ENCODE measurements at regions not wholly inside any gene's neighbourhood (a gene's known extent, or its start where the extent isn't known, plus 50 kb on each side); places are given as distances from the start of the nearest gene placed in this dataset.

DNA sequence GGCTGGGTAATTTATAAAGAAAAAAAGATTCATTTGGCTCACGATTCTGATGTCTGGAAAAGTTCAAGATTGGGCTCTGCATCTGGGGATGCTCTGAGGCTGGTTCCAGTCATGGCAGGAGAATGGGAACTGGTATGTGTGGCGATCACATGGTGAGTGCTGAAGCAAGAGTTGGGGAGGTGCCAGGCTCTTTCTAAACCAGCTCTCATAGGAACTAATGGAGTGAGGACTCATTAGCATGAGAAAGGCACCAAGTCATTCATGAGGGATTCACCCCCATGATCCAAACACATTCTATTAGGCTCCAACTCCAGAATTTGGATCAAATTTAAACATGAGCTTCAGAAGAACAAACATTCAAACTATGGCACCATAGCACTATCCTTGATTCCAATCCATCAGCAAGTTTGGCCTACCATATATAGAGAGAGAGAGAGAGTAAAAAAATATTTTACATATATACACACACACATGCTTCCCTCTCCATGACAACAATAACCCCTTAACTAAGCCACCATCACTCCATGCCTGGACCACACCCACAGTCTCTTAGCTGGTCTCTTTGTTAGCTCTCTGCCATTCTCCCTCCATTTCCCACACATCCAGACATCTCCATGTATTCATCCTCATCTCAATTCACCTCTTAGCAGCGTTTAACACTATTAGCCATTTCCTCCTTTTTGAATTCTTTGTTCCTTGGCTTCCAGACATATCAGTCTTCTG is 57.9 kb downstream of the NPY start:
- peaks cover 16% of the 10 kb centered on the region for H3K27me3 ChIP-seq (replicated peaks; ENCODE audit: control insufficient read depth, insufficient read depth, low read length)
- peaks cover 3% of the 10 kb centered on the region for H3K9me3 ChIP-seq (ENCODE audit: control insufficient read depth, low read length)
- H3K4me3 ChIP-seq (ENCODE audit: low read length) = no peak overlapping the region
- no peak for DNase-seq (ENCODE audit: low read depth)
- no peak overlapping the region for H3K9ac ChIP-seq (ENCODE audit: low read length)
- H3K4me1 ChIP-seq (ENCODE audit: control insufficient read depth, insufficient read depth, low read length) = no peaks in the 10 kb centered on the region
- H3K36me3 ChIP-seq (ENCODE audit: control insufficient read depth, insufficient read depth, low read length, severe bottlenecking) = no peaks in the 10 kb centered on the region

DNA sequence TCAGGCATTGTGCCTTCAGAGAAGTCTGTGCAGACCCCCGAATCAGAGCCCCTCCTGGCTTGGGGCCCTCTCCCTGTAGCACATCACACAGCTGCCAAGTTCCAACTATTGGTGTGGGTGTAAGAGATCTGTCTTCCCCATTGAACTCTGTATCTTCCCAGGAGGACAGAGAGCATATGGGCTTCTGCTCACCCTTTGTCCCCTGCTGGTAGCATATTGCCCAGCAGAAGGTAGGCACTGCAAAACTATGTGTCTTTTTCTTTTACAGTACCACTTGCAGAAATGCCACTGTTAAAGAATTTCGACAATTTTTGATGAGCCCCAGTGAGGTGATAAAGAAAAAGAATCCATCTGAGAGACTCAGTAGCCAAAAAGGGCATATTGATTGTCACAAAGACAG is 59.6 kb downstream of the NPY start:
- no peak for DNase-seq (ENCODE audit: low read depth)
- peaks cover 2% of the 10 kb centered on the region for H3K9me3 ChIP-seq (ENCODE audit: control insufficient read depth, low read length)
- no peaks in the 10 kb centered on the region for H3K36me3 ChIP-seq (ENCODE audit: control insufficient read depth, insufficient read depth, low read length, severe bottlenecking)
- no peak overlapping the region for H3K4me3 ChIP-seq (ENCODE audit: low read length)
- H3K4me1 ChIP-seq (ENCODE audit: control insufficient read depth, insufficient read depth, low read length) = no peaks in the 10 kb centered on the region
- H3K9ac ChIP-seq (ENCODE audit: low read length) = no peak overlapping the region
- H3K27me3 ChIP-seq (replicated peaks; ENCODE audit: control insufficient read depth, insufficient read depth, low read length) = peaks cover 7% of the 10 kb centered on the region

GRCh38 chr7:24346129-24346528 is 62.1 kb downstream of the NPY start:
- H3K27me3 ChIP-seq (replicated peaks; ENCODE audit: control insufficient read depth, insufficient read depth, low read length) = peaks cover 4% of the 10 kb centered on the region
- no peaks in the 10 kb centered on the region for H3K4me1 ChIP-seq (ENCODE audit: control insufficient read depth, insufficient read depth, low read length)
- H3K36me3 ChIP-seq (ENCODE audit: control insufficient read depth, insufficient read depth, low read length, severe bottlenecking) = no peaks in the 10 kb centered on the region
- H3K9me3 ChIP-seq (ENCODE audit: control insufficient read depth, low read length) = no peaks in the 10 kb centered on the region
- no peak overlapping the region for H3K9ac ChIP-seq (ENCODE audit: low read length)
- no peak overlapping the region for H3K4me3 ChIP-seq (ENCODE audit: low read length)
- no peak for DNase-seq (ENCODE audit: low read depth)

DNA sequence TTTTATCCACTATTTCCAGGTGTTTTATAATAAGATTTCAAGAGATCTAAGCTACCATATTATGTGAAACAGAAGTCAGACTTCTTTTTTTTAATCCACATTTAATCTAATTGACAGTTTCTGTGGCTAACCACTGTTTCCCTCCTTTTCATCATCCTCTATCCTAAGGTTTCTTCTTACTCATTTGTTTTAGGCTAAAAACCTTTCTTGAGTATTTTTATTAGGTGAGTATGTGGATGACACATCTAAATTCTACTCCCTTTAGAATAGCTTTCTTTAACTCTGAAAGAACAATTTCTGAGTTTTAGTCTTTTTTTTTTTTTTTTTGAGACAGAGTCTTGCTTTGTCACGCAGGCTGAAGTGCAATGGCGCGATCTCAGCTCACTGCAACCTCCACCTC is 62.7 kb downstream of the NPY start:
- Histone ChIP-seq H3K27me3 (replicated peaks; ENCODE audit: control insufficient read depth, insufficient read depth, low read length) (peaks cover 4% of the 10 kb centered on the region), H3K4me3 (ENCODE audit: low read length) (no peak overlapping the region), H3K36me3 (ENCODE audit: control insufficient read depth, insufficient read depth, low read length, severe bottlenecking) (no peaks in the 10 kb centered on the region), H3K4me1 (ENCODE audit: control insufficient read depth, insufficient read depth, low read length) (no peaks in the 10 kb centered on the region), H3K9ac (ENCODE audit: low read length) (no peak overlapping the region), H3K9me3 (ENCODE audit: control insufficient read depth, low read length) (no peaks in the 10 kb centered on the region)
- no peak for DNase-seq (ENCODE audit: low read depth)

- Histone ChIP-seq H3K27me3 (replicated peaks; ENCODE audit: control insufficient read depth, insufficient read depth, low read length) (peaks cover 4% of the 10 kb centered on the region), H3K9me3 (ENCODE audit: control insufficient read depth, low read length) (no peaks in the 10 kb centered on the region), H3K9ac (ENCODE audit: low read length) (no peak overlapping the region), H3K4me1 (ENCODE audit: control insufficient read depth, insufficient read depth, low read length) (no peaks in the 10 kb centered on the region), H3K4me3 (ENCODE audit: low read length) (no peak overlapping the region), H3K36me3 (ENCODE audit: control insufficient read depth, insufficient read depth, low read length, severe bottlenecking) (no peaks in the 10 kb centered on the region)
- DNase-seq (ENCODE audit: low read depth) = no peak
Observed at GRCh38 chr7:24349339-24349738, 65.3 kb downstream of the NPY start.

DNA sequence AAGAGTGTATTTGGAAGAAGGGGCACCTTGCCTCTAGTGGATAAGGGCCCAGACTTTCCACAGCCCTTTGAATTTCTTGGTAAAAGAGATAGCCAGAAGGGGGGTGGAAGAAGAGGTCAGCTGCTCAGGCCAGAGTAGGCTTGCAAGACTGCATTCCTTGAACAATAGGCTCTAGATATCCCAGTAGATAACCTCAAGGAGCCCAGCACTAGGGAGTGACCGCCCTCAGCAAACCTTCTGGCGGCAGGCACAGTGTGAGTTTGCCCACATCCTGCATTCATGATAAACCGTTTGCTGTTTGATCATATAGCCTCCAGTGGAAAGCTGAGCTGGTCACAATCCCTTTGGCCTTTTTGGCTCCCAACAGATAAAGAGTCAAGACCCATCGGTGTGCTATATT is 70.5 kb downstream of the NPY start:
- Histone ChIP-seq H3K9ac (ENCODE audit: low read length) (no peak overlapping the region), H3K9me3 (ENCODE audit: control insufficient read depth, low read length) (no peaks in the 10 kb centered on the region), H3K27me3 (replicated peaks; ENCODE audit: control insufficient read depth, insufficient read depth, low read length) (no peaks in the 10 kb centered on the region), H3K36me3 (ENCODE audit: control insufficient read depth, insufficient read depth, low read length, severe bottlenecking) (no peaks in the 10 kb centered on the region), H3K4me1 (ENCODE audit: control insufficient read depth, insufficient read depth, low read length) (no peaks in the 10 kb centered on the region), H3K4me3 (ENCODE audit: low read length) (no peak overlapping the region)
- no peak for DNase-seq (ENCODE audit: low read depth)

- Histone ChIP-seq H3K4me1 (ENCODE audit: control insufficient read depth, insufficient read depth, low read length) (no peaks in the 10 kb centered on the region), H3K36me3 (ENCODE audit: control insufficient read depth, insufficient read depth, low read length, severe bottlenecking) (no peaks in the 10 kb centered on the region), H3K9ac (ENCODE audit: low read length) (no peak overlapping the region), H3K9me3 (ENCODE audit: control insufficient read depth, low read length) (no peaks in the 10 kb centered on the region), H3K27me3 (replicated peaks; ENCODE audit: control insufficient read depth, insufficient read depth, low read length) (peaks cover 3% of the 10 kb centered on the region), H3K4me3 (ENCODE audit: low read length) (no peak overlapping the region)
- DNase-seq (ENCODE audit: low read depth) = no peak
Observed at GRCh38 chr7:24356718-24357386, 72.9 kb downstream of the NPY start.

DNA sequence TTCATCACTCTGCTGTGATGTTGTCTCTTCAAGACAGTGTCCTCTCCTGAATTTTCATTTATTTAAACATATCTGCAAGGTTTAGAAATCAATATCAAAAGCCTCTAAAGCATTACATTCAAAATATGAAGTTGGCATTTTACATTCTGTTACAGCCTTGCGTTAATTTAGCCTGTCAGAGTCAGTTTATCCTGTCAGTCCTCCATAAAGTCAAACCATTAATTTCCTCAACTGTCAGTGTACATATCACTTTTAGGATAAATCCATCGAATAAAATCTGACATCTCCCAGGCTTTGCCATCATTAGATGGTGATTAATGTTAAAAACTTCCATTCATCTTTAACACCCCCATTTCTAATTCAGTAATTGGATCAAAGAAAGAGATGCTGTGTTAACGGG is 77.0 kb downstream of the NPY start:
- H3K27me3 ChIP-seq (replicated peaks; ENCODE audit: control insufficient read depth, insufficient read depth, low read length) = peaks cover 6% of the 10 kb centered on the region
- DNase-seq (ENCODE audit: low read depth) = no peak
- no peaks in the 10 kb centered on the region for H3K4me1 ChIP-seq (ENCODE audit: control insufficient read depth, insufficient read depth, low read length)
- H3K4me3 ChIP-seq (ENCODE audit: low read length) = no peak overlapping the region
- H3K9me3 ChIP-seq (ENCODE audit: control insufficient read depth, low read length) = peaks cover 5% of the 10 kb centered on the region
- H3K9ac ChIP-seq (ENCODE audit: low read length) = no peak overlapping the region
- no peaks in the 10 kb centered on the region for H3K36me3 ChIP-seq (ENCODE audit: control insufficient read depth, insufficient read depth, low read length, severe bottlenecking)

DNA sequence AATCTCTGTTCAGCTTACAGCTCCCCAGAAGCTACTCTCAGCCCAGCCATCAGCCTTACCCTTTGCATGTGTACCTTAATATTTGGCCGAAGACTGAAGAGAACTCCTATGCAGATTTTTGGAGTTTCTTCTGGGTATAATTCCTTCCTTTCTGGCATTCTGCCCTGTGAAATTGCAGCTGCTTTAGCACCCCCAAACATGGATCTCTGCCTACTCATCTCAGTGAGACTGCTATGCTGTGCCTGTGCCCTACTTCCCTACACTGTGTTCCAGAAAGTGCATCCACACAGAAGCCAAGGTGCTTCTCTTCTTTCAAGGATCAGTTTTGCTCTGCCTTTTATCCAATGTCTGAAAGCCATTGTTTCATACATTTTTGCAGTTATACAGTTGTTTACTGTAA is 81.6 kb downstream of the NPY start:
- no peaks in the 10 kb centered on the region for H3K36me3 ChIP-seq (ENCODE audit: control insufficient read depth, insufficient read depth, low read length, severe bottlenecking)
- H3K9me3 ChIP-seq (ENCODE audit: control insufficient read depth, low read length) = peaks cover 5% of the 10 kb centered on the region
- H3K9ac ChIP-seq (ENCODE audit: low read length) = no peak overlapping the region
- H3K4me3 ChIP-seq (ENCODE audit: low read length) = no peak overlapping the region
- no peak for DNase-seq (ENCODE audit: low read depth)
- H3K27me3 ChIP-seq (replicated peaks; ENCODE audit: control insufficient read depth, insufficient read depth, low read length) = peaks cover 6% of the 10 kb centered on the region
- H3K4me1 ChIP-seq (ENCODE audit: control insufficient read depth, insufficient read depth, low read length) = peaks cover 13% of the 10 kb centered on the region

DNA sequence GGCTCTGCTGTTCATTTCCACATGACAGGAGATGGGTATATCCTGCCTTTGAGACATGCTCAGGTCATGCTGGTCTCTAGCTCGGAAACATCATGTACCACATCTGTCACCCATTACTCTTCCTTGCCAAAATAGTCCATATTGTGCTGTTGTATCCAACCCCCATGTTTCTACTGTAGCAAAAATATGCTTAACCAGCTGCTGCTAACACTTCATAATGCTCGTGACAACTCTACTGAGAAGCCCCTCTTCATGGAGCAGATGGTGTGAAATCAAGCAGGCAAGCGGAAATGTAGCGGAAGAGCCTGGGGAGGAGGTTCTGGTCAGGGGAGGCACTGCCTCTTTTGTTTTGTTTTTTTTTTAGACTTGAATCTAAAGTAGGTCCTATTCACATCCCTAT is 82.9 kb downstream of the NPY start:
- DNase-seq (ENCODE audit: low read depth) = no peak
- H3K9me3 ChIP-seq (ENCODE audit: control insufficient read depth, low read length) = peaks cover 5% of the 10 kb centered on the region
- H3K9ac ChIP-seq (ENCODE audit: low read length) = no peak overlapping the region
- peaks cover 21% of the 10 kb centered on the region for H3K4me1 ChIP-seq (ENCODE audit: control insufficient read depth, insufficient read depth, low read length)
- H3K4me3 ChIP-seq (ENCODE audit: low read length) = no peak overlapping the region
- peaks cover 3% of the 10 kb centered on the region for H3K27me3 ChIP-seq (replicated peaks; ENCODE audit: control insufficient read depth, insufficient read depth, low read length)
- H3K36me3 ChIP-seq (ENCODE audit: control insufficient read depth, insufficient read depth, low read length, severe bottlenecking) = no peaks in the 10 kb centered on the region

DNA sequence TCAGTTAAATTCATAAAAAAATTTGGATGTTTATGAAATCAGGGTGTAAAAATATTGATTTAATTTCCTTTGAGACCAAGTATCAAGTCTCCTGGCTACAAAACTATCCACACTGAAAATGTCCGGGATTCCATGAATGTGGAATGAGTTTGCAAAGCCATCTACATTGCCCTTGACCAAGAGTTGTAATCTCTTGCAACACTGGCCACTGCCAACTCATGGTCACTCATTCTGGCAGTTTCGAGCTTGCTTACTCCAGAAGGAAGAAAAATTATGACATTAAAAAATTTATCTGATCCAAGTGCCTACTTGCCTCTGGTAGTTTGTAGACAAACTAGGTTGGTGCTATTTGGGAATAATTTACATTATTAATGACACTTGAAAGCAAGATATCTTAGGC is 84.2 kb downstream of the NPY start:
- H3K9me3 ChIP-seq (ENCODE audit: control insufficient read depth, low read length) = peaks cover 1% of the 10 kb centered on the region
- peaks cover 21% of the 10 kb centered on the region for H3K4me1 ChIP-seq (ENCODE audit: control insufficient read depth, insufficient read depth, low read length)
- DNase-seq (ENCODE audit: low read depth) = no peak
- no peak overlapping the region for H3K9ac ChIP-seq (ENCODE audit: low read length)
- H3K4me3 ChIP-seq (ENCODE audit: low read length) = no peak overlapping the region
- H3K27me3 ChIP-seq (replicated peaks; ENCODE audit: control insufficient read depth, insufficient read depth, low read length) = peaks cover 8% of the 10 kb centered on the region
- H3K36me3 ChIP-seq (ENCODE audit: control insufficient read depth, insufficient read depth, low read length, severe bottlenecking) = no peaks in the 10 kb centered on the region

GRCh38 chr7:24370541-24370940 is 86.6 kb downstream of the NPY start:
- no peak overlapping the region for H3K4me3 ChIP-seq (ENCODE audit: low read length)
- DNase-seq (ENCODE audit: low read depth) = no peak
- H3K9ac ChIP-seq (ENCODE audit: low read length) = no peak overlapping the region

More at GRCh38 chr7:24370541-24370940, 86.6 kb downstream of the NPY start:
- no peaks in the 10 kb centered on the region for H3K9me3 ChIP-seq (ENCODE audit: control insufficient read depth, low read length)
- no peaks in the 10 kb centered on the region for H3K36me3 ChIP-seq (ENCODE audit: control insufficient read depth, insufficient read depth, low read length, severe bottlenecking)
- H3K4me1 ChIP-seq (ENCODE audit: control insufficient read depth, insufficient read depth, low read length) = peaks cover 21% of the 10 kb centered on the region
- H3K27me3 ChIP-seq (replicated peaks; ENCODE audit: control insufficient read depth, insufficient read depth, low read length) = peaks cover 21% of the 10 kb centered on the region
